ENCODE measurements at regions not wholly inside any gene's neighbourhood (a gene's known extent, or its start where the extent isn't known, plus 50 kb on each side); places are given as distances from the start of the nearest gene placed in this dataset.
"Not testable (repeated sequence)": the region's sequence is repeated elsewhere in the genome, so short reads cannot be mapped to it uniquely, and the experiment has no call there.

GRCh38 chr1:115159958-115160357 is 70.7 kb upstream of the TSPAN2 start:
- DNase-seq: no peak
- TF ChIP-seq POLR2A (IDR thresholded peaks at IDR 0.05) (no peak), EP300 (IDR thresholded peaks at IDR 0.05; ENCODE audit: low read depth) (no peak), POLR2AphosphoS5 (IDR thresholded peaks at IDR 0.05) (no peak), CTCF (IDR thresholded peaks at IDR 0.05) (no peak)

GRCh38 chr1:115158181-115158580 is 68.9 kb upstream of the TSPAN2 start:
- 39% methylated on average over 2 of the region's 2 CpGs; no CpG with 5 or more reads in 1 of the 2 donors for whole genome bisulfite sequencing, 2 donors (ENCODE audit: low coverage in 1 of 2)
- intact Hi-C loops (cut with DNase I; ENCODE audit: low total_unique reads): no loop called here
- in situ Hi-C loops (cut with MboI; ENCODE audit: low pct_ligation_motif_present in 1 of 4, low pct_unique_long_range_greater_than_20kb in 1 of 4, low sequenced_read_pairs in 3 of 4): no loop called here
- Histone ChIP-seq H3K27me3 (no peaks in the 10 kb centered on the region), H3K9me3 (no peaks in the 10 kb centered on the region), H3K4me1 (peaks cover 0 to 7% (median 0%) of the 10 kb centered on the region in 4 donors), H3K36me3 (no peaks in the 10 kb centered on the region), H3K27ac (no peak overlapping the region), H3K4me3 (no peak overlapping the region)
- no peak for DNase-seq
- TF ChIP-seq POLR2A (IDR thresholded peaks at IDR 0.05) (no peak), CTCF (IDR thresholded peaks at IDR 0.05) (no peak), POLR2AphosphoS5 (IDR thresholded peaks at IDR 0.05) (no peak), EP300 (IDR thresholded peaks at IDR 0.05; ENCODE audit: low read depth) (no peak)

More at GRCh38 chr1:115159958-115160357, 70.7 kb upstream of the TSPAN2 start:
- Histone ChIP-seq H3K4me3 (no peak overlapping the region), H3K36me3 (no peaks in the 10 kb centered on the region), H3K27ac (no peak overlapping the region), H3K27me3 (no peaks in the 10 kb centered on the region), H3K4me1 (peaks cover 0 to 7% (median 0%) of the 10 kb centered on the region in 4 donors), H3K9me3 (no peaks in the 10 kb centered on the region)
- in situ Hi-C loops (cut with MboI; ENCODE audit: low pct_ligation_motif_present in 1 of 4, low pct_unique_long_range_greater_than_20kb in 1 of 4, low sequenced_read_pairs in 3 of 4): no loop called here
- intact Hi-C loops (cut with DNase I; ENCODE audit: low total_unique reads): no loop called here

GRCh38 chr1:115156826-115157468 is 67.6 kb upstream of the TSPAN2 start:
- Histone ChIP-seq H3K27ac (peak overlapping the region in 1 of 4 donors; percentile 43), H3K4me1 (peaks cover 0 to 7% (median 0%) of the 10 kb centered on the region in 4 donors), H3K9me3 (no peaks in the 10 kb centered on the region), H3K4me3 (no peak overlapping the region), H3K27me3 (no peaks in the 10 kb centered on the region), H3K36me3 (no peaks in the 10 kb centered on the region)
- TF ChIP-seq POLR2AphosphoS5 (IDR thresholded peaks at IDR 0.05) (no peak), CTCF (IDR thresholded peaks at IDR 0.05) (no peak), EP300 (IDR thresholded peaks at IDR 0.05; ENCODE audit: low read depth) (no peak), POLR2A (IDR thresholded peaks at IDR 0.05) (no peak)
- intact Hi-C loops (cut with DNase I; ENCODE audit: low total_unique reads): no loop called here
- 77 to 85% methylated on average over 4 of the region's 4 CpGs for WGBS, 2 donors (ENCODE audit: low coverage in 1 of 2)
- in situ Hi-C loops (cut with MboI; ENCODE audit: low pct_ligation_motif_present in 1 of 4, low pct_unique_long_range_greater_than_20kb in 1 of 4, low sequenced_read_pairs in 3 of 4): no loop called here
- no peak for DNase-seq

- WGBS, 2 donors (ENCODE audit: low coverage in 1 of 2): 82 to 92% methylated on average over 5 of the region's 5 CpGs
- TF ChIP-seq CTCF (IDR thresholded peaks at IDR 0.05) (no peak), EP300 (IDR thresholded peaks at IDR 0.05; ENCODE audit: low read depth) (no peak), POLR2A (IDR thresholded peaks at IDR 0.05) (no peak)
- no peak for DNase-seq
- Histone ChIP-seq H3K4me3 (no peak overlapping the region), H3K4me1 (peaks cover 0 to 7% (median 0%) of the 10 kb centered on the region in 4 donors), H3K27me3 (no peaks in the 10 kb centered on the region), H3K36me3 (no peaks in the 10 kb centered on the region), H3K9me3 (no peaks in the 10 kb centered on the region), H3K27ac (no peak overlapping the region)
- intact Hi-C loops (cut with DNase I; ENCODE audit: low total_unique reads) (no loop called here), in situ Hi-C loops (cut with MboI; ENCODE audit: low pct_ligation_motif_present in 1 of 4, low pct_unique_long_range_greater_than_20kb in 1 of 4, low sequenced_read_pairs in 3 of 4) (no loop called here)
These were observed 64.8 kb upstream of the TSPAN2 start for GRCh38 chr1:115153966-115154557.

GRCh38 chr1:115147928-115148327 is 58.6 kb upstream of the TSPAN2 start:
- DNase-seq; H3K36me3 ChIP-seq; H3K27ac ChIP-seq; H3K9me3 ChIP-seq; H3K27me3 ChIP-seq; intact Hi-C loops (cut with DNase I; ENCODE audit: low total_unique reads); H3K4me1 ChIP-seq: not testable (repeated sequence)
- in situ Hi-C loops (cut with MboI; ENCODE audit: low pct_ligation_motif_present in 1 of 4, low pct_unique_long_range_greater_than_20kb in 1 of 4, low sequenced_read_pairs in 3 of 4): loop anchor here in 3 of 4 donors (25.0 kb wide), 3 partner anchors 314 to 614 kb away; partner anchors contain the start of gene CASQ2 (in 2 of the 3)
- peak overlapping the region in 2 of 4 donors; percentile 9 to 24 for H3K4me3 ChIP-seq
- WGBS, 2 donors (ENCODE audit: low coverage in 1 of 2): 26% methylated on average over 18 of the region's 22 CpGs; no CpG with 5 or more reads in 1 of the 2 donors
